Suprapubic skin (tissue), 4 donors: ENCODE measurements at regions not wholly inside any gene's neighbourhood (a gene's known extent, or its start where the extent isn't known, plus 50 kb on each side); places are given as distances from the start of the nearest gene placed in this dataset.

ENCODE experiments used
- DNase-seq, 2 donors: peaks; one replicate each; pipeline ENCODE4 v3.0.0-alpha.2; 2019; ENCODE audit warnings: low spot score in 2 of 2
- H3K27ac ChIP-seq: fragments of 200-600 bp; sonication (generic); one replicate; pipeline ENCODE4 v1.5.1; 2019
- H3K27me3 ChIP-seq: fragments of 200-600 bp; sonication (generic); one replicate; pipeline ENCODE4 v1.5.1; 2019
- H3K36me3 ChIP-seq: fragments of 200-600 bp; sonication (generic); one replicate; pipeline ENCODE4 v1.5.1; 2019
- H3K4me1 ChIP-seq: fragments of 200-600 bp; sonication (generic); one replicate; pipeline ENCODE4 v1.5.1; 2019
- H3K4me3 ChIP-seq: fragments of 200-600 bp; sonication (generic); one replicate; pipeline ENCODE4 v1.5.1; 2019; ENCODE audit warnings: mild to moderate bottlenecking
- H3K9me3 ChIP-seq: fragments of 200-600 bp; sonication (generic); one replicate; pipeline ENCODE4 v1.5.1; 2019
- EP300 ChIP-seq: sonication (generic); formaldehyde crosslinking; IDR thresholded peaks from one replicate; pipeline ENCODE4 v1.6.1; 2017; ENCODE audit warnings: antibody characterized with exemption
- POLR2A ChIP-seq, 2 donors: fragments of 450-650 bp; IDR thresholded peaks; one replicate each; pipeline ENCODE4 v1.6.1; 2017; ENCODE audit warnings: antibody characterized with exemption in 2 of 2, mild to moderate bottlenecking in 2 of 2, moderate library complexity in 2 of 2
- POLR2AphosphoS5 ChIP-seq, 3 donors: sonication (generic); formaldehyde crosslinking; IDR thresholded peaks; one replicate each; pipeline ENCODE4 v1.6.1; 2017; ENCODE audit warnings: antibody characterized with exemption in 3 of 3
- WGBS: methylation state at CpG from one replicate; pipeline ENCODE4 v1.1.5; 2018; 5-methylcytosine and 5-hydroxymethylcytosine counted together
- TF ChIP-seq, protein P1 (sequence below), 2 donors: fragments of 200-600 bp in 1 of 2; fragments of 450-650 bp in 1 of 2; sonication (generic) in 1 of 2; IDR thresholded peaks; one replicate each; pipeline ENCODE4 v1.5.1; 2016 to 2019; ENCODE audit warnings: antibody characterized with exemption in 2 of 2, mild to moderate bottlenecking in 1 of 2, moderate library complexity in 1 of 2

DNA sequence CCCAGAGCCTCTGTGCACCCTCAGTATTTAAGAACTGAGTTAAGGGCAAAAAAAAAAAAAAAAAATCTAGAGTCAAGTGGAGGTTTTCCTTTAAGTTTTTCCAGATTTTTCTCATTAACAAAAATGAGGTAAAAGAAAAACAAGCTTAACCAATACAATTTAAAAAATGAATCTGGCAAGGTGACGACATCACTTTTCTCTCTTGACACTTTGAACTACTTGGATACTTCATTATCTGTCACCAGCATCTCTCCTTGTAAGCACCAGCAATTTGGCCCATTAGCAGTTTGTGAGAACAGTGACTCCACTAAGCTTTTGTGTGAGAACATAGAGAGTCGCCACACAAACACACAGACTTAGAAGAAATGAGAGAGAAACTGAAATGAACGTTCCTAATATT, 345.7 kb upstream of the SLC30A5 start:
- no peaks in the 10 kb centered on the region for H3K4me1 ChIP-seq
- no peaks in the 10 kb centered on the region for H3K36me3 ChIP-seq
- H3K9me3 ChIP-seq = no peaks in the 10 kb centered on the region
- TF ChIP-seq POLR2AphosphoS5 (IDR thresholded peaks at IDR 0.05) (no peak), POLR2A (IDR thresholded peaks at IDR 0.05) (no peak), EP300 (no peak)
- TF ChIP-seq, protein P1, sequence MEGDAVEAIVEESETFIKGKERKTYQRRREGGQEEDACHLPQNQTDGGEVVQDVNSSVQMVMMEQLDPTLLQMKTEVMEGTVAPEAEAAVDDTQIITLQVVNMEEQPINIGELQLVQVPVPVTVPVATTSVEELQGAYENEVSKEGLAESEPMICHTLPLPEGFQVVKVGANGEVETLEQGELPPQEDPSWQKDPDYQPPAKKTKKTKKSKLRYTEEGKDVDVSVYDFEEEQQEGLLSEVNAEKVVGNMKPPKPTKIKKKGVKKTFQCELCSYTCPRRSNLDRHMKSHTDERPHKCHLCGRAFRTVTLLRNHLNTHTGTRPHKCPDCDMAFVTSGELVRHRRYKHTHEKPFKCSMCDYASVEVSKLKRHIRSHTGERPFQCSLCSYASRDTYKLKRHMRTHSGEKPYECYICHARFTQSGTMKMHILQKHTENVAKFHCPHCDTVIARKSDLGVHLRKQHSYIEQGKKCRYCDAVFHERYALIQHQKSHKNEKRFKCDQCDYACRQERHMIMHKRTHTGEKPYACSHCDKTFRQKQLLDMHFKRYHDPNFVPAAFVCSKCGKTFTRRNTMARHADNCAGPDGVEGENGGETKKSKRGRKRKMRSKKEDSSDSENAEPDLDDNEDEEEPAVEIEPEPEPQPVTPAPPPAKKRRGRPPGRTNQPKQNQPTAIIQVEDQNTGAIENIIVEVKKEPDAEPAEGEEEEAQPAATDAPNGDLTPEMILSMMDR (IDR thresholded peaks at IDR 0.05) = no peak
- H3K27me3 ChIP-seq = no peaks in the 10 kb centered on the region
- WGBS = 87% methylated on average over 3 of the region's 3 CpGs
- H3K4me3 ChIP-seq = no peak overlapping the region
- no peak overlapping the region for H3K27ac ChIP-seq
- no peak for DNase-seq

DNA sequence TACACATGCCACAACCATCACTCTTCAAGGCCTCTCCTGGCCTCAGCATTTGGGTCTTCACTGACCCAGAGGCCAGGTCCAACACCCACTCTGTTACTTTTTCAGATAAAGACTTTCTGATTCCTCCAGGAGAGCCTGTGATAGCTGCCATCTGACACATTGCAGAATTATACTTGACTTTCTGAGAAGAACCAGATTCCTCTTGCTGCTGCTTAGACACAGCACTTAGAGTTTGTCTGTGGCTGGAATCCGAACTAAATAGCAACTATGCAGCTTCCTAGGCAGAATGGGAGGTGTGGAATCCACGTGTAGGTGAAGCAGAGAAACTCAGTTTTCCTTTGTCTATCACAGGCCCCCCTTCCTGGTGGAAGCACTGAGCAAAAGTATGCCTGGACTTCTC, 344.7 kb upstream of the SLC30A5 start:
- H3K9me3 ChIP-seq = no peaks in the 10 kb centered on the region
- WGBS = 80% methylated on average over 2 of the region's 2 CpGs
- TF ChIP-seq EP300 (no peak), POLR2A (IDR thresholded peaks at IDR 0.05) (no peak), POLR2AphosphoS5 (IDR thresholded peaks at IDR 0.05) (no peak)
- TF ChIP-seq, protein P1 (IDR thresholded peaks at IDR 0.05) = no peak
- H3K4me1 ChIP-seq = no peaks in the 10 kb centered on the region
- H3K27me3 ChIP-seq = no peaks in the 10 kb centered on the region
- no peak for DNase-seq
- H3K27ac ChIP-seq = no peak overlapping the region
- no peak overlapping the region for H3K4me3 ChIP-seq
- H3K36me3 ChIP-seq = no peaks in the 10 kb centered on the region

DNA sequence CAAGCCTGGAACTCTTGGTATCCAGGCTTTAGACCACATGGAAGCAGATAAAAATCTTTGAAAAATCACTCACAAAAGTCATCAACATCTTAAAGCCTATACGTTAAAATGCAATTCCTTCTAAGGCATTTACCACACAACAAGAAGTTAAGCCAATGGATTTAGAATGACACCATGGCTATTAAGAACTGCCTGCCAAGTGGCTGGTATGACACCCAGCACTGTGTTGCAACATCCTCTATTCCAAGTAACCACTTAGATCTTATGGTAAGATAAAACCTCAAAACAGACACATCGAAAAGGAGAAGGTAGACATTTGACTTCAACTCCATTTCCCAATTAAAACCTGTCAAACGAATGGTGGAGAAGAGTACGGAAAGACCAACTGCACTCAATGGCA, 344.2 kb upstream of the SLC30A5 start:
- WGBS = 70% methylated on average over 4 of the region's 4 CpGs
- DNase-seq = no peak
- Histone ChIP-seq H3K4me3 (no peak overlapping the region), H3K27ac (no peak overlapping the region), H3K27me3 (no peaks in the 10 kb centered on the region), H3K9me3 (no peaks in the 10 kb centered on the region), H3K36me3 (no peaks in the 10 kb centered on the region), H3K4me1 (no peaks in the 10 kb centered on the region)
- TF ChIP-seq EP300 (no peak), POLR2A (IDR thresholded peaks at IDR 0.05) (no peak), POLR2AphosphoS5 (IDR thresholded peaks at IDR 0.05) (no peak)
- TF ChIP-seq, protein P1 (IDR thresholded peaks at IDR 0.05) = no peak

DNA sequence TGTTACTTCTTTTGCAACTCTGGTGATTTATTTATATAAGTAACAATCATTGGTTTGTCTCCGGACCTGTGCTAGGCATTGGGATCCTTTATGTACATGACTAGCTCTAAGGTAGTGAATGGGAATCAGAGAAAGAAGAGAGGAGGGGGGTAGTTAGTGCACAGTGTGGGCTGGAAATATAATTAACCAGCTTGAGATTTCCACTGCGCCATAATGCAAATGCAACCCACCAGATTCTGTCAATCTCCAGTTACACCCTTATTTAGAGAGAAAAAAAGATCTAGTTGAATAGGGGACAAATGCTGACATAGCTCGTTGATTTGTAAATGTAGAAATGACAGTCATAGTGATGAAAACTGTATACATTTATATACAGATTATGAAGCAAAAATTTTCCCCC, 342.2 kb upstream of the SLC30A5 start:
- Histone ChIP-seq H3K27ac (no peak overlapping the region), H3K9me3 (no peaks in the 10 kb centered on the region), H3K4me1 (no peaks in the 10 kb centered on the region), H3K27me3 (no peaks in the 10 kb centered on the region), H3K4me3 (no peak overlapping the region), H3K36me3 (no peaks in the 10 kb centered on the region)
- WGBS = 92% methylated on average over 3 of the region's 3 CpGs
- TF ChIP-seq, protein P1 (IDR thresholded peaks at IDR 0.05) = no peak
- no peak for TF ChIP-seq EP300
- TF ChIP-seq POLR2AphosphoS5 (IDR thresholded peaks at IDR 0.05) = no peak
- no peak for TF ChIP-seq POLR2A (IDR thresholded peaks at IDR 0.05)
- DNase-seq = no peak

DNA sequence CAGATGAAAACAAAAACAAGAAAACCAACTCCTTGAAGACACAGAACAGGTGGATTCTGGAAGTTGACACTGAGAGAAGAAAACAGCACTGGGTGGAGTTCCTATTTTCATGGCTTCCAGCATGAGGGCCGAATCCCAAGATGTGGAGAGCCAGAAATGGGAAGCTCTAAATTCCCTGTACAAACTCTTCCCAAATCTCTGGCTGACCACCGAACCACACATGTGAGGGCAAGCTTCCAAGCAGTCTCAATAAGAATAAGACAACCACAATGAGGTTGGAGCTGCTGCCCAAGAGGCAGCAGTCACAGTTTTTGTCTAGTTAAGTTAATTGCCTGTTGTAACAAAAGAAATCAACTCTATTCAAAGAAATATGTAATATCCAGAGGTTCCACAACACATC, 339.3 kb upstream of the SLC30A5 start:
- TF ChIP-seq POLR2A (IDR thresholded peaks at IDR 0.05) = no peak
- TF ChIP-seq POLR2AphosphoS5 (IDR thresholded peaks at IDR 0.05) = no peak
- TF ChIP-seq EP300 = no peak
- TF ChIP-seq, protein P1 (IDR thresholded peaks at IDR 0.05) = no peak
- Histone ChIP-seq H3K27me3 (no peaks in the 10 kb centered on the region), H3K4me3 (no peak overlapping the region), H3K36me3 (no peaks in the 10 kb centered on the region), H3K27ac (no peak overlapping the region), H3K4me1 (no peaks in the 10 kb centered on the region), H3K9me3 (no peaks in the 10 kb centered on the region)
- no peak for DNase-seq
- WGBS = 71% methylated on average over 2 of the region's 2 CpGs
